Sigmoid colon (tissue), 4 donors: ENCODE measurements at regions not wholly inside any gene's neighbourhood (a gene's known extent, or its start where the extent isn't known, plus 50 kb on each side); places are given as distances from the start of the nearest gene placed in this dataset.

Source experiments
- CTCF ChIP-seq, 4 experiments: fragments of 450-650 bp in 3 of 4; fragments of 200-600 bp in 1 of 4; IDR thresholded peaks; one replicate each; pipeline ENCODE4 v1.5.1; 2016 to 2019; ENCODE audit warnings: antibody characterized with exemption in 4 of 4, mild to moderate bottlenecking in 3 of 4, moderate library complexity in 2 of 4
- POLR2A ChIP-seq, 2 donors: fragments of 450-650 bp; IDR thresholded peaks; one replicate each; pipeline ENCODE4 v1.6.1; 2016; ENCODE audit warnings: antibody characterized with exemption in 2 of 2, mild to moderate bottlenecking in 2 of 2, moderate library complexity in 2 of 2
- POLR2AphosphoS5 ChIP-seq, 4 donors: sonication (generic); formaldehyde crosslinking; IDR thresholded peaks; one replicate each; pipeline ENCODE4 v1.6.1; 2017; ENCODE audit warnings: antibody characterized with exemption in 4 of 4

- TF ChIP-seq CTCF (IDR thresholded peaks at IDR 0.05) (no peak), POLR2AphosphoS5 (IDR thresholded peaks at IDR 0.05) (no peak), POLR2A (IDR thresholded peaks at IDR 0.05) (no peak)
Measured at GRCh38 chr16:54584121-54584520, 297.5 kb upstream of the IRX3 start.
